H1 (cell line): ENCODE measurements at regions not wholly inside any gene's neighbourhood (a gene's known extent, or its start where the extent isn't known, plus 50 kb on each side); places are given as distances from the start of the nearest gene placed in this dataset.

ENCODE experiments used
- BCL11A ChIP-seq, 2 experiments: IDR thresholded peaks; one replicate each; pipeline ENCODE4 v1.6.1; 2011; ENCODE audit warnings: low read depth in 2 of 2, low read length in 2 of 2, mild to moderate bottlenecking in 2 of 2
- BRCA1 ChIP-seq: IDR thresholded peaks from 2 replicates; pipeline ENCODE4 v1.6.1; 2012; ENCODE audit warnings: low read depth, low read length, improper control_type of control experiment
- CTCF ChIP-seq, 3 experiments: IDR thresholded peaks; 1 replicate in 2 of 3; 2 replicates in 1 of 3; pipeline versions ENCODE4 v1.5.1 to v1.6.1; 2011; ENCODE audit warnings: low read length in 3 of 3, mild to moderate bottlenecking in 3 of 3, inconsistent platforms in 2 of 3, low read depth in 1 of 3, moderate library complexity in 1 of 3; ENCODE audit not compliant: insufficient read depth in 1 of 3; ENCODE audit errors: control extremely low read depth in 1 of 3
- EP300 ChIP-seq, 2 experiments: IDR thresholded peaks; 1 replicate in 1 of 2; 2 replicates in 1 of 2; pipeline ENCODE4 v1.6.1; 2011 to 2012; ENCODE audit warnings: low read depth in 2 of 2, low read length in 2 of 2, mild to moderate bottlenecking in 2 of 2, borderline replicate concordance in 1 of 2, inconsistent platforms in 1 of 2, moderate library complexity in 1 of 2
- JUN ChIP-seq: IDR thresholded peaks from 2 replicates; pipeline ENCODE4 v1.6.1; 2011; ENCODE audit warnings: low read depth, mild to moderate bottlenecking, improper control_type of control experiment, low read length
- MAFK ChIP-seq: IDR thresholded peaks from 2 replicates; pipeline ENCODE4 v1.6.1; 2012; ENCODE audit warnings: low read depth, mild to moderate bottlenecking, improper control_type of control experiment, low read length
- MAX ChIP-seq: IDR thresholded peaks from 2 replicates; pipeline ENCODE4 v1.6.1; 2012; ENCODE audit warnings: inconsistent platforms
- PHF8 ChIP-seq: fragments of 200-600 bp; sonication (generic); conservative IDR thresholded peaks from 2 replicates; pipeline ENCODE4 v1.7.1; 2012; ENCODE audit warnings: low read depth, mild to moderate bottlenecking, inconsistent platforms, low read length, moderate library complexity
- POLR2A ChIP-seq, 2 experiments: IDR thresholded peaks; 1 replicate in 1 of 2; 2 replicates in 1 of 2; pipeline ENCODE4 v1.6.1; 2011; ENCODE audit warnings: low read depth in 2 of 2, low read length in 2 of 2, mild to moderate bottlenecking in 2 of 2; ENCODE audit errors: control extremely low read depth in 1 of 2
- SIN3A ChIP-seq, 2 experiments: IDR thresholded peaks in 1 of 2; conservative IDR thresholded peaks in 1 of 2; 2 replicates each; pipeline ENCODE4 v1.6.1; 2011 to 2012; ENCODE audit warnings: low read length in 2 of 2, improper control_type of control experiment in 1 of 2, low read depth in 1 of 2, mild to moderate bottlenecking in 1 of 2
- SUZ12 ChIP-seq: fragments of 200-600 bp; sonication (generic); IDR thresholded peaks from 2 replicates; pipeline ENCODE4 v1.6.1; 2012; ENCODE audit warnings: mild to moderate bottlenecking, inconsistent platforms, low read length, moderate library complexity, mixed read lengths
- TCF12 ChIP-seq: IDR thresholded peaks from 2 replicates; pipeline ENCODE4 v1.6.1; 2011; ENCODE audit warnings: low read depth, mild to moderate bottlenecking, low read length
- ZNF274 ChIP-seq: IDR thresholded peaks from 2 replicates; pipeline ENCODE4 v1.7.0; 2012; ENCODE audit warnings: low read length, borderline replicate concordance; ENCODE audit errors: extremely low read depth

GRCh38 chr4:138666366-138666765, 349.2 kb upstream of the NOCT start:
- TF ChIP-seq TCF12: no peak
- no peak for TF ChIP-seq EP300 (IDR thresholded peaks at IDR 0.05; ENCODE audit: borderline replicate concordance in 1 of 2, low read depth in 2 of 2, low read length in 2 of 2)
- no peak for TF ChIP-seq SIN3A (conservative IDR thresholded peaks at IDR 0.05 in 1 of 2, IDR thresholded peaks at IDR 0.05 in 1 of 2; ENCODE audit: low read depth in 1 of 2, low read length in 2 of 2)
- no peak for TF ChIP-seq SUZ12
- TF ChIP-seq BCL11A (IDR thresholded peaks at IDR 0.05; ENCODE audit: low read depth in 2 of 2, low read length in 2 of 2): no peak
- no peak for TF ChIP-seq PHF8
- TF ChIP-seq CTCF (IDR thresholded peaks at IDR 0.05; ENCODE audit: control extremely low read depth in 1 of 3, insufficient read depth in 1 of 3, low read depth in 1 of 3, low read length in 3 of 3): no peak
- no peak for TF ChIP-seq MAX
- TF ChIP-seq MAFK: no peak
- no peak for TF ChIP-seq ZNF274
- TF ChIP-seq POLR2A (IDR thresholded peaks at IDR 0.05; ENCODE audit: control extremely low read depth in 1 of 2, low read depth in 2 of 2, low read length in 2 of 2): no peak
- no peak for TF ChIP-seq BRCA1
- TF ChIP-seq JUN: no peak
